ENCODE measurements at regions not wholly inside any gene's neighbourhood (a gene's known extent, or its start where the extent isn't known, plus 50 kb on each side); places are given as distances from the start of the nearest gene placed in this dataset.

DNA sequence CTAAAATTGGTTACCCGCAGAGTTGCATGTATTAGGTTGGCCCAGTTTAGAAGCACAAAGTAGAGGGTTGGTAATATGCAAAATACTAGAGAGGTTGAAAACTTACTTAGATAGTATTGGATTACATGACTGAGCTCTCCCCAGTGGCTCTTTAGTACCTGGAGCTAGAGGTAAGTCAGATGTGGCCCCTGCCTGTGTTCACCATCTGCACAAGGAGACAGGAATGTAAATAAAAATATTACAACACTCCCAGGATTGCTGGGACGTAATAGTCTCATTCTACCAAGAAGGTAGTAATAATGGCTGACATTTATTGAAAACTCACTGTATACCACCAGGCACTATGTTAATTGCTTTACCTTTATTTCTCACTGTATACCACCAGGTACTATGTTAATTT lies 129.6 kb downstream of the SLC17A6 start:
- TF ChIP-seq, protein P1, sequence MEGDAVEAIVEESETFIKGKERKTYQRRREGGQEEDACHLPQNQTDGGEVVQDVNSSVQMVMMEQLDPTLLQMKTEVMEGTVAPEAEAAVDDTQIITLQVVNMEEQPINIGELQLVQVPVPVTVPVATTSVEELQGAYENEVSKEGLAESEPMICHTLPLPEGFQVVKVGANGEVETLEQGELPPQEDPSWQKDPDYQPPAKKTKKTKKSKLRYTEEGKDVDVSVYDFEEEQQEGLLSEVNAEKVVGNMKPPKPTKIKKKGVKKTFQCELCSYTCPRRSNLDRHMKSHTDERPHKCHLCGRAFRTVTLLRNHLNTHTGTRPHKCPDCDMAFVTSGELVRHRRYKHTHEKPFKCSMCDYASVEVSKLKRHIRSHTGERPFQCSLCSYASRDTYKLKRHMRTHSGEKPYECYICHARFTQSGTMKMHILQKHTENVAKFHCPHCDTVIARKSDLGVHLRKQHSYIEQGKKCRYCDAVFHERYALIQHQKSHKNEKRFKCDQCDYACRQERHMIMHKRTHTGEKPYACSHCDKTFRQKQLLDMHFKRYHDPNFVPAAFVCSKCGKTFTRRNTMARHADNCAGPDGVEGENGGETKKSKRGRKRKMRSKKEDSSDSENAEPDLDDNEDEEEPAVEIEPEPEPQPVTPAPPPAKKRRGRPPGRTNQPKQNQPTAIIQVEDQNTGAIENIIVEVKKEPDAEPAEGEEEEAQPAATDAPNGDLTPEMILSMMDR (IDR thresholded peaks at IDR 0.05; ENCODE audit: insufficient read depth, low read depth, low read length), result no peak
- DNase-seq (ENCODE audit: low read depth), result no peak
- no peak overlapping the region for H3K4me3 ChIP-seq (ENCODE audit: low read depth, low read length)

DNA sequence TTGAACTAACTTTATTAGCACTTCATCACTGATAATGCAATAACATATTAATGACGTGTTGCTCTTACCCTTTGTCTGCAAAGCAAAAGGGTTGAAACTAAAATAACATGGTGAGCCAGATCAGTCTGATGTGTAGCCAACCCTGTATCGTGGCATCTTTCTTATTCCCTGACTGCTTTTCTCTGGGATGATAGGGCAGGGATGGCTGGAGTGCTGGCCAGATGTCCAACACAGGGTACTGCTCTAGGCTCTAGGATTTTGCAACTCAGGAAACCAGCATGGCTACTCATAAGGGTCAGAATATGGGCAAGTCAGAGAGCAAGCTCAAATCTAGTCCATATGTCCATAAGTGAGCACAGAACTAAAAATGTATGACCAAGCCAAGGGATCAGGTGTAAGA lies 129.1 kb downstream of the SLC17A6 start:
- TF ChIP-seq, protein P1 (IDR thresholded peaks at IDR 0.05; ENCODE audit: insufficient read depth, low read depth, low read length), result no peak
- no peak for DNase-seq (ENCODE audit: low read depth)
- H3K4me3 ChIP-seq (ENCODE audit: low read depth, low read length), result no peak overlapping the region

DNA sequence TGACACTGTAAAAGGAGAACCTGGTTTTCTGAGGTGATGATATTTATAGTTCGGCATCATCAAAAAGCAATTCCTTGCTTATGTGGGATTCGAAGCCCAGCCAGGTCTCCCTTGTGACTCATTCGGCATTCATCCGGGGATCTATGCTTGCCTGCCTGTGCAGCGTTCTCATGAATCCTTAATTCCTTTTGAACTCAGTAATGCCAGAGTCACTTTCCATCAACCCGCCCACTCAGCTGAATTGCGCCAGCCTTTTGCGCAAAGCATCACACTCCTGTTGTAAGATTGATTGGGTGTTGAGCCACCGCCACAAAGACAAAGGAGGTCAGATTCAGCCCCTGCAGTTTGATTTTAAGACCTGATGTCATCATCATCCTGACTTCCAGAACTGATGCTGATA lies 128.6 kb downstream of the SLC17A6 start:
- no peak overlapping the region for H3K4me3 ChIP-seq (ENCODE audit: low read depth, low read length)
- DNase-seq (ENCODE audit: low read depth), result peak; percentile 37
- TF ChIP-seq, protein P1 (IDR thresholded peaks at IDR 0.05; ENCODE audit: insufficient read depth, low read depth, low read length), result no peak

DNA sequence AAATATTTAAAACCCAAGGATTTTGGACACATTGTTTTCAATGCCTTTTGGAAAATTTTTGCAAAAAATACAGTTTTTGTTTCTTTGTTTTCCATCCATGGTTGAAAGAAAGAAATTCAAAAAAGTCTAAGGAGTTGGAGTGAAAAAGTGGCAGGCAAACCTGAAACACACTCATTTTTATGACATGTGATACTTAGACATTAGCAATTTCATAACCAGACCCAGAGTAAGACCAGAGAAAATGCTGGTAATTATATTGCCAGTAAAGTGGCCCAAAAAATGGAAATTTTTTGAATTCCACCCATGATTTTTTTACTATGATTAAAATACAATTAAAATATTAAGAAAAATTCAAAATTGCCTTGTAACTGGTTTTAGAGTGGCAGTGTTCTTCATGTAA lies 128.2 kb downstream of the SLC17A6 start:
- TF ChIP-seq, protein P1 (IDR thresholded peaks at IDR 0.05; ENCODE audit: insufficient read depth, low read depth, low read length), result no peak
- H3K4me3 ChIP-seq (ENCODE audit: low read depth, low read length), result no peak overlapping the region
- no peak for DNase-seq (ENCODE audit: low read depth)

DNA sequence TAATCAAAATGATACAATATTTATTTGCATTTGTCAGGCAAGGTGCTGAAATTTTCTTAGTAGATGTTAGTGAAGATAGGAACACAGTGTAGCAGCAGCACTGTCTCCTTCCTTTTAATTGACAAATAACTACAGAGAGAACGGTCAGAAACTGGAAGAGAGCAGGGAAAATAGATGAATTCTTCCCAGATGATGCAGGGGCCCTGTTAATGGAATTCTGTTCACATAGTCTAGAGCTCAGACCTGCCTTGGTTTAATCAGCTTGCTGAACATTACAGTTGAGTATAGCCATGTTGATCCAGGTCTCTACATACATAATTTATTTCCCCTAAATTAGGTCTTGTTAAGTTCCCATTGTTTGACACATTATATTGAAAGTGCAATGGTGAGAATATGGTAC lies 127.4 kb downstream of the SLC17A6 start:
- DNase-seq (ENCODE audit: low read depth), result no peak
- H3K4me3 ChIP-seq (ENCODE audit: low read depth, low read length), result no peak overlapping the region
- TF ChIP-seq, protein P1 (IDR thresholded peaks at IDR 0.05; ENCODE audit: insufficient read depth, low read depth, low read length), result no peak

DNA sequence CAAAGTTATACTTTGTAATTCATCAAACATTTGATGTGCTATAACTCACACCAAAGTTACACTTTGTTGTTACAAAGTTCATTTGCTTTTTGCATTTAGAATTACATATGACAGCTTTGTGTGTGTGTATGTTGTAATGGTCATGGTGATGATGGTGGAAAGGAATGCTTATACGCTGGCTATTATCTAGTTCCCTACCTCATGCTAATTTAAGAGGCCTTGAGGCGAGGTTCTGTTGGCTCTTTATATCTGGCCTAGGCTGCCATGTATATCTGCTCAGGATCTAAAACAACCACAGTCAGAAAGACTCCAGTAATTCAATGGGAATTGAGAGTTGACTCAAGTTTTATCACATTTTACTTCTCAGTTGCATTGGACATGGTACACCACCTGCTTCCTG lies 123.4 kb downstream of the SLC17A6 start:
- no peak for DNase-seq (ENCODE audit: low read depth)
- TF ChIP-seq, protein P1 (IDR thresholded peaks at IDR 0.05; ENCODE audit: insufficient read depth, low read depth, low read length), result no peak
- no peak overlapping the region for H3K4me3 ChIP-seq (ENCODE audit: low read depth, low read length)

DNA sequence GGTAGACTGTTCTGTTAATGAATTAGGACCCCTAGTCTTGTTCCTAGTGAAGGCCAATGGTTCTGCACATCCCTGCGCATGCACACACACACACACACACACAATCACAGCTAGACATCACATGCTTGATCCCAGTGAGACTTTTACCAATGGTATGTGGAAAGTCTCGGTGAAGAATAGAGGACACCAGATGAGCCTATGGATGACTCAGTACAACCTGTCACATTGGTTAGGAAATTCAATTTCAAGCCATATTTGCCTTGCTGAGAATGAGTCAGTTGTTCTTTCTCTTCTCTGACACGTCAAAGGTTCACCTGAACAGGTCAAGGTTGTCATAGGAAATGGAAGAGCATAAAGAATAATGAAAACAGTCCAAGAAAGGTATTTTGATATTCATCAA lies 122.0 kb downstream of the SLC17A6 start:
- no peak overlapping the region for H3K4me3 ChIP-seq (ENCODE audit: low read depth, low read length)
- no peak for DNase-seq (ENCODE audit: low read depth)
- TF ChIP-seq, protein P1 (IDR thresholded peaks at IDR 0.05; ENCODE audit: insufficient read depth, low read depth, low read length), result no peak
